B cell (primary cell): ENCODE measurements at regions not wholly inside any gene's neighbourhood (a gene's known extent, or its start where the extent isn't known, plus 50 kb on each side); places are given as distances from the start of the nearest gene placed in this dataset.

Source experiments
- ATAC-seq: fragments of 200-7000 bp; cut with Tn5 transposase; one replicate; pipeline ENCODE4 v1.10.0; 2021; ENCODE audit warnings: low read depth, mild to moderate bottlenecking, moderate number of reproducible peaks, moderate library complexity
- CTCF ChIA-PET: fragments of 350-600 bp; sonication (Branson Sonifier 250); formaldehyde crosslinking; loops from one replicate; lab custom pipeline; 2021; ENCODE audit warnings: antibody characterized with exemption, inconsistent platforms; lab: Charles Lee
- POLR2A ChIA-PET: fragments of 350-600 bp; sonication (Branson Sonifier 250); formaldehyde crosslinking; loops from one replicate; lab custom pipeline; 2021; ENCODE audit warnings: antibody characterized with exemption; lab: Charles Lee
- DNase-seq: peaks from one replicate; pipeline ENCODE4 v3.0.0; 2013
- H2AFZ ChIP-seq: 2 replicates; pipeline ENCODE4 v1.6.1; 2012; ENCODE audit warnings: mild to moderate bottlenecking, low read depth, low read length; ENCODE audit not compliant: insufficient read depth, poor library complexity, severe bottlenecking
- H3K27ac ChIP-seq, 2 donors: 1 replicate in 1 of 2; 2 replicates in 1 of 2; pipeline ENCODE4 v1.5.1; 2012 to 2013; ENCODE audit warnings: low read length in 2 of 2, mild to moderate bottlenecking in 2 of 2, moderate library complexity in 1 of 2
- H3K27me3 ChIP-seq, 4 experiments: fragments of 200-600 bp in 1 of 4; sonication (generic) in 1 of 4; replicated peaks in 1 of 4; 1 replicate in 2 of 4; 2 replicates in 2 of 4; pipeline versions ENCODE4 v1.6.1 to v1.7.0; 2013 to 2016; ENCODE audit warnings: low read length in 3 of 4, mild to moderate bottlenecking in 2 of 4, mixed read lengths in 1 of 4, moderate library complexity in 1 of 4; ENCODE audit not compliant: insufficient read depth in 4 of 4, control insufficient read depth in 3 of 4; ENCODE audit errors: control extremely low read depth in 1 of 4
- H3K36me3 ChIP-seq, 2 experiments: replicated peaks in 1 of 2; 1 replicate in 1 of 2; 2 replicates in 1 of 2; pipeline versions ENCODE4 v1.6.1 to v1.7.1; 2013; ENCODE audit warnings: low read length in 1 of 2; ENCODE audit not compliant: insufficient read depth in 2 of 2, control insufficient read depth in 1 of 2; ENCODE audit errors: control extremely low read depth in 1 of 2, extremely low read depth in 1 of 2
- H3K4me1 ChIP-seq, 2 donors: fragments of 200-600 bp in 1 of 2; sonication (generic) in 1 of 2; 1 replicate in 1 of 2; 2 replicates in 1 of 2; pipeline versions ENCODE4 v1.5.1 to v1.6.1; 2013 to 2017; ENCODE audit warnings: low read length in 2 of 2; ENCODE audit not compliant: control insufficient read depth in 2 of 2, insufficient read depth in 2 of 2
- H3K4me2 ChIP-seq: replicated peaks from 2 replicates; pipeline ENCODE3; 2012; ENCODE audit warnings: mild to moderate bottlenecking, low read depth, low read length; ENCODE audit not compliant: poor library complexity, severe bottlenecking
- H3K4me3 ChIP-seq, 5 experiments: fragments of 200-600 bp in 1 of 5; sonication (generic) in 1 of 5; 1 replicate in 3 of 5; 2 replicates in 2 of 5; pipeline versions ENCODE4 v1.5.1 to v1.7.0; 2011 to 2016; ENCODE audit warnings: low read length in 4 of 5, mild to moderate bottlenecking in 4 of 5, low read depth in 2 of 5, control low read depth in 1 of 5, moderate library complexity in 1 of 5; ENCODE audit not compliant: insufficient read depth in 1 of 5; ENCODE audit errors: control extremely low read depth in 1 of 5, extremely low read depth in 1 of 5
- H3K79me2 ChIP-seq: fragments of 200-600 bp; sonication (generic); one replicate; pipeline ENCODE4 v1.6.0; 2016; ENCODE audit warnings: low read length; ENCODE audit not compliant: control insufficient read depth, insufficient read depth
- H3K9ac ChIP-seq: fragments of 200-600 bp; sonication (generic); 2 replicates; pipeline ENCODE4 v1.6.1; 2017; ENCODE audit warnings: mild to moderate bottlenecking, low read length, moderate library complexity
- H3K9me3 ChIP-seq, 3 donors: one replicate each; pipeline versions ENCODE4 v1.6.1 to v1.7.1; 2013; ENCODE audit warnings: low read length in 2 of 3; ENCODE audit not compliant: control insufficient read depth in 2 of 3, insufficient read depth in 1 of 3; ENCODE audit errors: control extremely low read depth in 1 of 3
- H4K20me1 ChIP-seq: 2 replicates; pipeline ENCODE4 v1.6.0; 2012; ENCODE audit warnings: mild to moderate bottlenecking, low read length; ENCODE audit not compliant: insufficient read depth, control insufficient read depth, poor library complexity, severe bottlenecking
- H3K27ac Mint-ChIP-seq: one replicate; pipeline ENCODE4 v1.8.0; 2021; ENCODE audit warnings: mixed read lengths
- H3K27me3 Mint-ChIP-seq: one replicate; pipeline ENCODE4 v1.8.0; 2021; ENCODE audit warnings: mixed read lengths
- H3K4me1 Mint-ChIP-seq: one replicate; pipeline ENCODE4 v1.8.0; 2021; ENCODE audit warnings: mixed read lengths
- H3K4me3 Mint-ChIP-seq: one replicate; pipeline ENCODE4 v1.8.0; 2021; ENCODE audit warnings: mixed read lengths
- H3K9me3 Mint-ChIP-seq: one replicate; pipeline ENCODE4 v1.8.0; 2022; ENCODE audit warnings: mixed read lengths; ENCODE audit not compliant: insufficient read depth
- CTCF ChIP-seq: fragments of 200-600 bp; IDR thresholded peaks from one replicate; pipeline ENCODE4 v1.8.0; 2022; ENCODE audit warnings: antibody characterized with exemption, mild to moderate bottlenecking
- EZH2 ChIP-seq: IDR thresholded peaks from 2 replicates; pipeline ENCODE4 v1.6.1; 2012; ENCODE audit warnings: borderline replicate concordance, low read depth, mild to moderate bottlenecking, moderate library complexity, low read length; ENCODE audit not compliant: insufficient read depth, poor library complexity, severe bottlenecking
- WGBS: methylation state at CpG from one replicate; pipeline ENCODE4 v1.1.5; 2013; ENCODE audit warnings: missing lambda C conversion rate; ENCODE audit not compliant: insufficient coverage; 5-methylcytosine and 5-hydroxymethylcytosine counted together
- intact Hi-C: fragments of 100-400 bp; cut with micrococcal nuclease; formaldehyde crosslinking; loops from one replicate; pipeline ENCODE4 v1.10.0; 2022

- no peak for ATAC-seq
- Histone ChIP-seq H3K79me2 (no peaks in the 10 kb centered on the region), H3K27me3 (no peaks in the 10 kb centered on the region), H3K4me1 (peaks cover 18 to 29% of the 10 kb centered on the region in 2 donors), H3K4me3 (no peak overlapping the region), H3K9ac (no peak overlapping the region), H3K4me2 (peak overlapping the region; percentile 53), H3K36me3 (no peaks in the 10 kb centered on the region), H3K9me3 (no peaks in the 10 kb centered on the region), H3K27ac (peak overlapping the region in 1 of 2 donors; percentile 83), H2AFZ (no peak overlapping the region), H4K20me1 (no peaks in the 10 kb centered on the region)
- peak; percentile 27 for DNase-seq
- H3K27me3 Mint-ChIP-seq: no peaks in the 10 kb centered on the region
- ChIA-PET CTCF (no interaction called here), POLR2A (no interaction called here)
- no peak overlapping the region for H3K4me3 Mint-ChIP-seq
- no peak overlapping the region for H3K27ac Mint-ChIP-seq
- H3K9me3 Mint-ChIP-seq: no peaks in the 10 kb centered on the region
- intact Hi-C loops: no loop called here
- 100% methylated on average over 1 of the region's 1 CpG for WGBS
- TF ChIP-seq EZH2 (no peak), CTCF (no peak)
- H3K4me1 Mint-ChIP-seq: peaks cover 27% of the 10 kb centered on the region
Observed at GRCh38 chr6:87806099-87806498, 104.1 kb upstream of the AKIRIN2 start.

- H3K27me3 ChIP-seq: no peaks in the 10 kb centered on the region
- DNase-seq: no peak
- no peak overlapping the region for H3K27ac Mint-ChIP-seq
- H3K79me2 ChIP-seq: no peaks in the 10 kb centered on the region
- ATAC-seq: no peak
- peaks cover 32 to 44% of the 10 kb centered on the region in 2 donors for H3K4me1 ChIP-seq
- no peak overlapping the region for H3K4me2 ChIP-seq
- CTCF ChIA-PET: interaction anchor here (0.6 to 0.7 kb wide), 2 partner anchors 28 to 764 kb away, joined by 3 read pairs; no protein-coding TSS in a partner anchor
- no peak overlapping the region for H3K27ac ChIP-seq
- H3K27me3 Mint-ChIP-seq: no peaks in the 10 kb centered on the region
- no CpG with 5 or more reads among the region's 3 CpGs for WGBS
- no peaks in the 10 kb centered on the region for H3K36me3 ChIP-seq
- no peak overlapping the region for H3K4me3 ChIP-seq
- intact Hi-C loops: loop anchor here (5.0 kb wide), 1 partner anchor 211 kb away; the partner anchor contains the start of gene ORC3
- H3K4me3 Mint-ChIP-seq: no peak overlapping the region
- H3K9ac ChIP-seq: no peak overlapping the region
- H2AFZ ChIP-seq: no peak overlapping the region
- no peaks in the 10 kb centered on the region for H3K9me3 ChIP-seq
- no peaks in the 10 kb centered on the region for H3K9me3 Mint-ChIP-seq
- POLR2A ChIA-PET: interaction anchor here (0.6 kb wide), 2 partner anchors 44 to 237 kb away, joined by 3 to 6 read pairs; no protein-coding TSS in a partner anchor
- H3K4me1 Mint-ChIP-seq: peaks cover 44% of the 10 kb centered on the region
- TF ChIP-seq CTCF (no peak), EZH2 (no peak)
- no peaks in the 10 kb centered on the region for H4K20me1 ChIP-seq
Observed at GRCh38 chr6:87803791-87804190, 101.8 kb upstream of the AKIRIN2 start.
